IMR-90 (cell line): ENCODE measurements at regions not wholly inside any gene's neighbourhood (a gene's known extent, or its start where the extent isn't known, plus 50 kb on each side); places are given as distances from the start of the nearest gene placed in this dataset.

Source experiments
- ATAC-seq: fragments of 200-7000 bp; cut with Tn5 transposase; 2 replicates; pipeline ENCODE4 v1.9.1; 2020; ENCODE audit warnings: low read depth, mild to moderate bottlenecking, moderate library complexity
- BruUV-seq: library from RNA; stranded (reverse); fragments of 400-500 nt; replicated peaks from 2 replicates; lab custom pipeline; 2021; lab: Mats Ljungman, UMichigan
- CTCF ChIA-PET: fragments of 300-600 bp; formaldehyde crosslinking; extraction: SDS; loops from one replicate; lab custom pipeline; 2021; ENCODE audit warnings: antibody characterized with exemption; lab: Yijun Ruan, JAX
- POLR2A ChIA-PET: fragments of 300-600 bp; sonication (Branson Sonifier 250); formaldehyde crosslinking; loops from one replicate; lab custom pipeline; 2022; ENCODE audit warnings: antibody characterized with exemption; ENCODE audit not compliant: unreplicated experiment; lab: Charles Lee
- DNase-seq: peaks from one replicate; pipeline ENCODE4 v3.0.0; 2013
- H2AFZ ChIP-seq: replicated peaks from 2 replicates; pipeline ENCODE3; 2013; ENCODE audit warnings: low read length, mild to moderate bottlenecking; ENCODE audit not compliant: poor library complexity
- H2AK5ac ChIP-seq: 2 replicates; pipeline ENCODE4 v1.6.1; 2013; ENCODE audit warnings: low read depth, low read length, inconsistent platforms
- H2AK9ac ChIP-seq: replicated peaks from 2 replicates; pipeline ENCODE3; 2013; ENCODE audit warnings: mild to moderate bottlenecking, low read depth, low read length, moderate library complexity; ENCODE audit not compliant: poor library complexity
- H2BK120ac ChIP-seq: 2 replicates; pipeline ENCODE4 v1.6.1; 2013; ENCODE audit warnings: low read depth, low read length, inconsistent platforms
- H2BK15ac ChIP-seq: 3 replicates; pipeline ENCODE4 v1.6.1; 2013; ENCODE audit warnings: low read depth, low read length, inconsistent platforms
- H2BK20ac ChIP-seq: 2 replicates; pipeline ENCODE4 v1.6.1; 2013; ENCODE audit warnings: low read depth, mild to moderate bottlenecking, inconsistent platforms, low read length, moderate library complexity
- H2BK5ac ChIP-seq: 2 replicates; pipeline ENCODE4 v1.6.1; 2013; ENCODE audit warnings: mild to moderate bottlenecking, low read depth, low read length, inconsistent platforms; ENCODE audit not compliant: poor library complexity, severe bottlenecking
- H3K14ac ChIP-seq: replicated peaks from 2 replicates; pipeline ENCODE4 v1.6.1; 2013; ENCODE audit warnings: low read depth, low read length, inconsistent platforms
- H3K18ac ChIP-seq: 2 replicates; pipeline ENCODE4 v1.6.1; 2013; ENCODE audit warnings: low read depth, low read length, control low read depth
- H3K23ac ChIP-seq: 2 replicates; pipeline ENCODE4 v1.6.1; 2013; ENCODE audit warnings: low read depth, low read length, inconsistent platforms
- H3K27ac ChIP-seq: 2 replicates; pipeline ENCODE4 v1.5.1; 2013; ENCODE audit warnings: mild to moderate bottlenecking, control low read depth, low read length; ENCODE audit not compliant: insufficient read depth
- H3K27me3 ChIP-seq: 2 replicates; pipeline ENCODE4 v1.6.1; 2013; ENCODE audit warnings: low read length; ENCODE audit not compliant: control insufficient read depth, insufficient read depth
- H3K36me3 ChIP-seq: 2 replicates; pipeline ENCODE4 v1.6.1; 2013; ENCODE audit warnings: low read length, mixed read lengths; ENCODE audit not compliant: control insufficient read depth, insufficient read depth
- H3K4ac ChIP-seq: 2 replicates; pipeline ENCODE4 v1.6.1; 2013; ENCODE audit warnings: low read depth, low read length, inconsistent platforms
- H3K4me1 ChIP-seq: 2 replicates; pipeline ENCODE4 v1.6.1; 2013; ENCODE audit warnings: low read length, mixed read lengths; ENCODE audit not compliant: control insufficient read depth, insufficient read depth
- H3K4me2 ChIP-seq: 2 replicates; pipeline ENCODE4 v1.6.1; 2013; ENCODE audit warnings: low read depth, mild to moderate bottlenecking, control low read depth, low read length, moderate library complexity
- H3K4me3 ChIP-seq: 2 replicates; pipeline ENCODE4 v1.5.1; 2013; ENCODE audit warnings: low read depth, mild to moderate bottlenecking, control low read depth, low read length, moderate library complexity; ENCODE audit not compliant: insufficient read depth
- H3K56ac ChIP-seq: 2 replicates; pipeline ENCODE4 v1.6.1; 2013; ENCODE audit warnings: low read length, inconsistent platforms; ENCODE audit not compliant: insufficient read depth; ENCODE audit errors: extremely low read depth
- H3K79me1 ChIP-seq, 2 experiments: 2 replicates each; pipeline ENCODE4 v1.6.1; 2013; ENCODE audit warnings: low read length in 2 of 2, inconsistent platforms in 1 of 2, low read depth in 1 of 2
- H3K9ac ChIP-seq: 2 replicates; pipeline ENCODE4 v1.6.1; 2013; ENCODE audit warnings: low read depth, low read length, control low read depth
- H3K9me1 ChIP-seq: 2 replicates; pipeline ENCODE4 v1.6.1; 2013; ENCODE audit warnings: low read length, inconsistent platforms; ENCODE audit not compliant: insufficient read depth
- H3K9me3 ChIP-seq: 2 replicates; pipeline ENCODE4 v1.6.1; 2013; ENCODE audit warnings: low read length; ENCODE audit not compliant: control insufficient read depth, insufficient read depth
- H4K20me1 ChIP-seq: 2 replicates; pipeline ENCODE4 v1.6.1; 2013; ENCODE audit warnings: low read length, inconsistent platforms; ENCODE audit not compliant: insufficient read depth
- H4K5ac ChIP-seq: 2 replicates; pipeline ENCODE4 v1.6.1; 2013; ENCODE audit warnings: mild to moderate bottlenecking, low read depth, low read length, control low read depth
- H4K8ac ChIP-seq, 2 experiments: 2 replicates each; pipeline ENCODE4 v1.6.1; 2013; ENCODE audit warnings: low read depth in 2 of 2, low read length in 2 of 2, control low read depth in 1 of 2, inconsistent platforms in 1 of 2
- H4K91ac ChIP-seq: 2 replicates; pipeline ENCODE4 v1.6.1; 2013; ENCODE audit warnings: low read depth, low read length, inconsistent platforms; ENCODE audit not compliant: insufficient read depth
- BHLHE40 ChIP-seq: fragments of 150-350 bp; IDR thresholded peaks from 2 replicates; pipeline ENCODE4 v1.6.1; 2016; ENCODE audit warnings: mild to moderate bottlenecking, low read depth, low read length
- CEBPB ChIP-seq: IDR thresholded peaks from 2 replicates; pipeline ENCODE4 v1.6.1; 2012; ENCODE audit warnings: low read depth, low read length, improper control_type of control experiment
- CHD1 ChIP-seq: IDR thresholded peaks from 2 replicates; pipeline ENCODE4 v1.6.1; 2012; ENCODE audit warnings: low read depth, low read length, improper control_type of control experiment
- CTCF ChIP-seq: conservative IDR thresholded peaks from 2 replicates; pipeline ENCODE4 v1.5.1; 2012; ENCODE audit warnings: mild to moderate bottlenecking, low read depth, low read length, improper control_type of control experiment
- ELK1 ChIP-seq: fragments of 150-350 bp; IDR thresholded peaks from 2 replicates; pipeline ENCODE4 v1.6.1; 2016; ENCODE audit warnings: low read depth, mild to moderate bottlenecking, low read length, moderate library complexity, borderline replicate concordance
- FOS ChIP-seq: fragments of 150-350 bp; IDR thresholded peaks from 2 replicates; pipeline ENCODE4 v1.6.1; 2016; ENCODE audit warnings: low read depth, low read length
- MAFK ChIP-seq: IDR thresholded peaks from 2 replicates; pipeline ENCODE4 v1.6.1; 2012; ENCODE audit warnings: low read depth, low read length, improper control_type of control experiment
- MAZ ChIP-seq: IDR thresholded peaks from 2 replicates; pipeline ENCODE4 v1.6.1; 2012; ENCODE audit warnings: low read depth, mild to moderate bottlenecking, low read length, improper control_type of control experiment, moderate library complexity, borderline replicate concordance
- MXI1 ChIP-seq: IDR thresholded peaks from 2 replicates; pipeline ENCODE4 v1.6.1; 2012; ENCODE audit warnings: low read depth, mild to moderate bottlenecking, low read length, moderate library complexity, borderline replicate concordance
- NFE2L2 ChIP-seq: fragments of 150-350 bp; IDR thresholded peaks from 2 replicates; pipeline ENCODE4 v1.6.1; 2016; ENCODE audit warnings: low read depth, mild to moderate bottlenecking, low read length
- POLR2A ChIP-seq: IDR thresholded peaks from 2 replicates; pipeline ENCODE4 v1.6.1; 2012; ENCODE audit warnings: mild to moderate bottlenecking, low read depth, low read length
- RAD21 ChIP-seq: IDR thresholded peaks from 2 replicates; pipeline ENCODE4 v1.6.1; 2012; ENCODE audit warnings: low read length, improper control_type of control experiment
- RCOR1 ChIP-seq: IDR thresholded peaks from 2 replicates; pipeline ENCODE4 v1.6.1; 2012; ENCODE audit warnings: mild to moderate bottlenecking, low read length, improper control_type of control experiment; ENCODE audit not compliant: insufficient replicate concordance
- RFX5 ChIP-seq: IDR thresholded peaks from 2 replicates; pipeline ENCODE4 v1.8.0; 2012; ENCODE audit warnings: low read depth, mild to moderate bottlenecking, low read length, moderate library complexity
- SMC3 ChIP-seq: fragments of 150-350 bp; IDR thresholded peaks from 2 replicates; pipeline ENCODE4 v1.6.1; 2016; ENCODE audit warnings: low read depth, mild to moderate bottlenecking, antibody characterized with exemption, low read length, moderate library complexity
- USF2 ChIP-seq: fragments of 150-350 bp; IDR thresholded peaks from 2 replicates; pipeline ENCODE4 v1.6.1; 2017; ENCODE audit warnings: mild to moderate bottlenecking, antibody characterized with exemption, low read length, low read depth
- WGBS, 2 experiments: methylation state at CpG; one replicate each; pipeline versions ENCODE4 v1.1.5 to v1.1.7; 2013; ENCODE audit warnings: missing lambda C conversion rate in 2 of 2; ENCODE audit not compliant: insufficient read length in 1 of 2; ENCODE audit errors: extremely low coverage in 2 of 2; 5-methylcytosine and 5-hydroxymethylcytosine counted together
- dilution Hi-C: fragments of 300-500 bp; cut with HindIII; formaldehyde crosslinking; loops from one replicate; pipeline ENCODE4 v1.14.3; 2018; ENCODE audit warnings: low sequenced_read_pairs; ENCODE audit not compliant: unreplicated experiment
- in situ Hi-C: fragments of 300-500 bp; cut with MboI; formaldehyde crosslinking; loops from 3 replicates; pipeline ENCODE4 v1.14.3; 2019; ENCODE audit warnings: low sequenced_read_pairs, inconsistent platforms, mixed read lengths
- intact Hi-C: fragments of 100-400 bp; cut with micrococcal nuclease; formaldehyde crosslinking; loops from 2 replicates; pipeline ENCODE4 v1.10.0; 2022

GRCh38 chr9:120186276-120186675 lies 393.7 kb downstream of the CDK5RAP2 start:
- Histone ChIP-seq H4K91ac (no peak overlapping the region), H2AK5ac (no peak overlapping the region), H2BK120ac (no peak overlapping the region), H3K4me1 (no peaks in the 10 kb centered on the region), H3K27ac (no peak overlapping the region), H3K9ac (no peak overlapping the region), H3K9me3 (no peaks in the 10 kb centered on the region), H4K5ac (no peak overlapping the region), H3K4me2 (no peak overlapping the region), H2AK9ac (no peak overlapping the region), H3K56ac (no peak overlapping the region), H3K27me3 (no peaks in the 10 kb centered on the region), H3K18ac (no peak overlapping the region), H3K4me3 (no peak overlapping the region), H2AFZ (no peak overlapping the region), H3K4ac (no peak overlapping the region), H2BK5ac (no peak overlapping the region), H3K23ac (no peak overlapping the region), H3K79me1 (no peaks in the 10 kb centered on the region), H3K9me1 (no peaks in the 10 kb centered on the region), H2BK15ac (no peak overlapping the region), H4K8ac (no peak overlapping the region), H4K20me1 (no peaks in the 10 kb centered on the region), H3K14ac (no peak overlapping the region), H3K36me3 (no peaks in the 10 kb centered on the region), H2BK20ac (no peak overlapping the region)
- TF ChIP-seq USF2 (no peak), BHLHE40 (no peak), CHD1 (no peak), FOS (no peak), RFX5 (no peak), RAD21 (no peak), RCOR1 (no peak), CEBPB (no peak), SMC3 (no peak), MAFK (no peak), MAZ (no peak), POLR2A (no peak), NFE2L2 (no peak), CTCF (no peak), ELK1 (no peak), MXI1 (no peak)
- ATAC-seq (no peak), DNase-seq (no peak)
- WGBS, 2 experiments: no CpG with 5 or more reads among the region's 3 CpGs
- ChIA-PET POLR2A (no interaction called here), CTCF (no interaction called here)
- BruUV-seq: no TSS peak
- in situ Hi-C loops: no loop called here
- intact Hi-C loops: no loop called here
- dilution Hi-C loops: no loop called here
